Ishikawa (cell line): ENCODE measurements at regions not wholly inside any gene's neighbourhood (a gene's known extent, or its start where the extent isn't known, plus 50 kb on each side); places are given as distances from the start of the nearest gene placed in this dataset.

ENCODE experiments used
- CEBPB ChIP-seq: IDR thresholded peaks from 2 replicates; pipeline ENCODE4 v1.6.1; 2012
- CREB1 ChIP-seq: IDR thresholded peaks from 2 replicates; pipeline ENCODE4 v1.6.1; 2012; ENCODE audit warnings: low read depth
- EGR1 ChIP-seq: IDR thresholded peaks from 2 replicates; pipeline ENCODE4 v1.6.1; 2012
- EP300 ChIP-seq: IDR thresholded peaks from 2 replicates; pipeline ENCODE4 v1.6.1; 2012; ENCODE audit warnings: borderline replicate concordance
- FOXM1 ChIP-seq: IDR thresholded peaks from 2 replicates; pipeline ENCODE4 v1.6.1; 2012; ENCODE audit warnings: low read depth, borderline replicate concordance
- NFIC ChIP-seq: IDR thresholded peaks from 2 replicates; pipeline ENCODE4 v1.6.1; 2012
- RAD21 ChIP-seq: IDR thresholded peaks from 2 replicates; pipeline ENCODE4 v1.6.1; 2012; ENCODE audit warnings: low read depth
- TAF1 ChIP-seq: IDR thresholded peaks from 2 replicates; pipeline ENCODE4 v1.6.1; 2012; ENCODE audit warnings: low read depth, mild to moderate bottlenecking
- TCF12 ChIP-seq: IDR thresholded peaks from 2 replicates; pipeline ENCODE4 v1.6.1; 2012; ENCODE audit warnings: low read depth
- TEAD4 ChIP-seq: IDR thresholded peaks from 2 replicates; pipeline ENCODE4 v1.6.1; 2012
- YY1 ChIP-seq: IDR thresholded peaks from 2 replicates; pipeline ENCODE4 v1.6.1; 2012; ENCODE audit warnings: low read depth
- ZBTB7A ChIP-seq: IDR thresholded peaks from 2 replicates; pipeline ENCODE4 v1.6.1; 2012; ENCODE audit warnings: low read depth
- TF ChIP-seq, protein P1 (sequence below): IDR thresholded peaks from 2 replicates; pipeline ENCODE4 v1.6.1; 2012
- TF ChIP-seq, protein P2 (sequence below): IDR thresholded peaks from 2 replicates; pipeline ENCODE4 v1.6.1; 2012; ENCODE audit warnings: low read depth, mild to moderate bottlenecking
- TF ChIP-seq, protein P3 (sequence below): IDR thresholded peaks from 2 replicates; pipeline ENCODE4 v1.6.1; 2012

DNA sequence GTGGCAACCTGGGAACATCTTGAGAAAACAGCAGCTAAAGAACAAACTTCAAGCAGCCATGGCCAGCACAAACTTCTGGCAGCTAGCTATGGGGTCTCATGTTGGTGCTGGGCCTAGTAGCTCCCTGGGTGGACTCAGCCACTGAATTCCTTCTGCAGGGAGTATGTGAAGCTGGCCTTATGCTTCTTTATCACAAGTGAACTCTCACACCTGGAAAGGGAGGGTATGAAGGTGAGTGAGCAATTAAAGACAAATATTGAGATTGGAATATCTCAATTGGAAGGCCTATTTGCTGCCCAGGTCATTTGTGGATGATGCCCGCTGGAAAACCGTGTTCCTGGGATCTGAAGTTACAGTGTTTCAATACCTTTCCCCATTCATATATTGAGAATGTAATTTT is 153.3 kb upstream of the RPS6KA3 start:
- TF ChIP-seq ZBTB7A (no peak), TEAD4 (no peak), EP300 (no peak), FOXM1 (no peak), NFIC (no peak), RAD21 (no peak), YY1 (no peak), EGR1 (no peak), CREB1 (no peak)
- TF ChIP-seq, protein P1, sequence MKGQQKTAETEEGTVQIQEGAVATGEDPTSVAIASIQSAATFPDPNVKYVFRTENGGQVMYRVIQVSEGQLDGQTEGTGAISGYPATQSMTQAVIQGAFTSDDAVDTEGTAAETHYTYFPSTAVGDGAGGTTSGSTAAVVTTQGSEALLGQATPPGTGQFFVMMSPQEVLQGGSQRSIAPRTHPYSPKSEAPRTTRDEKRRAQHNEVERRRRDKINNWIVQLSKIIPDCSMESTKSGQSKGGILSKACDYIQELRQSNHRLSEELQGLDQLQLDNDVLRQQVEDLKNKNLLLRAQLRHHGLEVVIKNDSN: no peak
- TF ChIP-seq, protein P2, sequence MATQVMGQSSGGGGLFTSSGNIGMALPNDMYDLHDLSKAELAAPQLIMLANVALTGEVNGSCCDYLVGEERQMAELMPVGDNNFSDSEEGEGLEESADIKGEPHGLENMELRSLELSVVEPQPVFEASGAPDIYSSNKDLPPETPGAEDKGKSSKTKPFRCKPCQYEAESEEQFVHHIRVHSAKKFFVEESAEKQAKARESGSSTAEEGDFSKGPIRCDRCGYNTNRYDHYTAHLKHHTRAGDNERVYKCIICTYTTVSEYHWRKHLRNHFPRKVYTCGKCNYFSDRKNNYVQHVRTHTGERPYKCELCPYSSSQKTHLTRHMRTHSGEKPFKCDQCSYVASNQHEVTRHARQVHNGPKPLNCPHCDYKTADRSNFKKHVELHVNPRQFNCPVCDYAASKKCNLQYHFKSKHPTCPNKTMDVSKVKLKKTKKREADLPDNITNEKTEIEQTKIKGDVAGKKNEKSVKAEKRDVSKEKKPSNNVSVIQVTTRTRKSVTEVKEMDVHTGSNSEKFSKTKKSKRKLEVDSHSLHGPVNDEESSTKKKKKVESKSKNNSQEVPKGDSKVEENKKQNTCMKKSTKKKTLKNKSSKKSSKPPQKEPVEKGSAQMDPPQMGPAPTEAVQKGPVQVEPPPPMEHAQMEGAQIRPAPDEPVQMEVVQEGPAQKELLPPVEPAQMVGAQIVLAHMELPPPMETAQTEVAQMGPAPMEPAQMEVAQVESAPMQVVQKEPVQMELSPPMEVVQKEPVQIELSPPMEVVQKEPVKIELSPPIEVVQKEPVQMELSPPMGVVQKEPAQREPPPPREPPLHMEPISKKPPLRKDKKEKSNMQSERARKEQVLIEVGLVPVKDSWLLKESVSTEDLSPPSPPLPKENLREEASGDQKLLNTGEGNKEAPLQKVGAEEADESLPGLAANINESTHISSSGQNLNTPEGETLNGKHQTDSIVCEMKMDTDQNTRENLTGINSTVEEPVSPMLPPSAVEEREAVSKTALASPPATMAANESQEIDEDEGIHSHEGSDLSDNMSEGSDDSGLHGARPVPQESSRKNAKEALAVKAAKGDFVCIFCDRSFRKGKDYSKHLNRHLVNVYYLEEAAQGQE: no peak
- TF ChIP-seq, protein P3, sequence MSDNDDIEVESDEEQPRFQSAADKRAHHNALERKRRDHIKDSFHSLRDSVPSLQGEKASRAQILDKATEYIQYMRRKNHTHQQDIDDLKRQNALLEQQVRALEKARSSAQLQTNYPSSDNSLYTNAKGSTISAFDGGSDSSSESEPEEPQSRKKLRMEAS: no peak

DNA sequence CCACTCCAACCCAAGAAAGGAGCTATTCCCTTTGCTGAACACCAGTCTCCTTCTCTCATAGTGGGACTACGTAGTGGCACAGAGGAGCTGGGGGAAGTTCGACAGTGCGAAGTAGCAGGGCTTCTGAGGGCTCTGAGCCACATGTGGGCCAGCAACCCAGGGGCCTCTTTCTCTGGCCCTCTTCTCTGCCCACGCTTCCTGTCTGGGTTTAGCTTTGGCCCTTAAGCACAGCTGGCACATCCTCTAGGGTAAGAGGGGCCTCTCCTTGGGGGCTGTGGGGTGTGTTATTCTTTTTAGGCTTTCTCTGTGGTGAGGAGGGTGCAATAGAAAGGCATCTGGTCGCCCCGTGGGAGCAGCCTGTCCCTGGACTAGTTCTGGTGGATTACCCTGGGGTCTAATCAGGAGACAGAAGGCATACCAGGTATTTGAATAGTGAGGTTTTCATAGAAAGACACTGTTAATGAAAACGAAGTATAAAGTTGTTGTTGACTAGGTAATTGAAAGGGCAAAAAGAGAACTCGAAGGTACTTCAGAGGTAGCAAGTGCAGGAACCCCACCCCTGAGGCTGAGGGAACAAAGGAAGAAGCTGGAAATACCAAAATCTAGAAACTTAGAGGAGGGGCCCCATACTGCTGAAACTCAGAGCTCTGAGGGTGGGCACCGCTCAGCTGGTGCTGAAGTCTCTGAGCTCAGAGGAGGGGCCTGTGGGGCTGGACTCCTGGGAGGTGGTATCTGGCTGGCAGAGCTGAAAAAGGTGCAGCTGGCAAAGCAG is 151.9 kb upstream of the RPS6KA3 start:
- TF ChIP-seq CREB1 (no peak), CEBPB (no peak), YY1 (no peak), FOXM1 (no peak), TCF12 (no peak), ZBTB7A (no peak), TAF1 (no peak), RAD21 (no peak), NFIC (no peak), EP300 (no peak), EGR1 (no peak)
- TF ChIP-seq, protein P3: no peak
- TF ChIP-seq, protein P2: no peak
- TF ChIP-seq, protein P1: no peak

DNA sequence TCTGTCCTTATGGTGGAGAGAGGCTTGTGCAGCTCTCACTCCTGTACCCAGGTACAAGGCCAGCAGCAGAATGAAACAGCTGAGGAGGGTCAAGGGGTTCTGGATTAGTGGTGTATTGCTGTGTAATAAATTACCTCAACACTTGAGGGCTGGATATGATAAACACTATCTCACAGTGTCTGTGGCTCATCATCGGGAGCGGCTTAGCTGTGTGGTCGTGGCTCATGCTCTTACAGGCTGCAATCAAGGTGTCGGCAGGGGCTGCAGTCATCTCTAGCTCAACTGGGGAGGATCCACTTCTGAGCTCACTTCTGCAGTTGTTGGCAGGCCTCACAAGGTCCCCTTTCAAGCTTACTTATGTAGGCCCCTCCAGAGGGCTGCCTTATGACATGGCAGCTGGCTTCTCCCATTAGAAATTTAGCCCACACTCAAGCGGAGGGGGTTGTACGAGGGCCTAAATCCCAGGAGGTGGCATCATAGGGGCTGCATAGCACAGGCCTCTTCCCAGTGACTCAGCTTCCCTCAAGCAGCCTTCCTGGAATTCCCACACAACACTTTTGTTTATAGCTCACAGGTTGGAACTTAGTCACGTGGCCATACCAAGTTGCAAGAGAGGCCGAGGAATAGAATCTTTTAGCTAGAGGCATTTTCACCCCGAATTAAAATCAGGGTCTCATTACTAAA is 148.2 kb upstream of the RPS6KA3 start:
- TF ChIP-seq TCF12 (no peak), RAD21 (no peak), YY1 (no peak), EGR1 (no peak), TAF1 (no peak), FOXM1 (no peak), ZBTB7A (no peak), CREB1 (no peak), EP300 (no peak), NFIC (no peak), CEBPB (no peak)
- TF ChIP-seq, protein P3: no peak
- TF ChIP-seq, protein P2: no peak

DNA sequence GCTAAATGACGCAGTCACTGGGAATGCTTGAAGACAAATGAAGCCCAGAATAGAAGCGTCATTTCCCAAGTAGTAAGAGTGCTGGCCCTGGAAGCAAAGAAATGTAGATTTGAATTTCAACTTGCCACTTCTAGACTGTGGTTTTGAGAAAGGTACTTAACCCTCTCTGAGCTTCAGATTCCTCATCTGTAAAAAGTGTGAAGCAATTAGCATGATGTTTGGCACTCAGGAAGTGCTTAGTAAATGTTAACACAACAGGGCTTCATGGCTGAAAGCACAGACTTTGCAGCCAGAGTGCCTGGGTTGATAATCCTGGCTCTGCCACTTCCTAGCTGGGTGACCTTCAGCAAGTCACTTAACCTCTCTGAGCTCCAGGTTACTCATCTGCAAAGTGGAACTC is 147.4 kb upstream of the RPS6KA3 start:
- no peak for TF ChIP-seq TAF1
- no peak for TF ChIP-seq FOXM1
- no peak for TF ChIP-seq TEAD4
